Midbrain (tissue), 1 donor: ENCODE measurements at regions not wholly inside any gene's neighbourhood (a gene's known extent, or its start where the extent isn't known, plus 50 kb on each side); places are given as distances from the start of the nearest gene placed in this dataset.

ENCODE experiments used
- DNase-seq: peaks from one replicate; lab custom pipeline; 2025; lab: John Stamatoyannopoulos, UW

GRCh38 chr2:94939349-94939748 lies 68.1 kb downstream of the TEKT4 start:
- no peak for DNase-seq

- no peak for DNase-seq
These were observed 76.1 kb downstream of the TEKT4 start for GRCh38 chr2:94947097-94948016.

DNA sequence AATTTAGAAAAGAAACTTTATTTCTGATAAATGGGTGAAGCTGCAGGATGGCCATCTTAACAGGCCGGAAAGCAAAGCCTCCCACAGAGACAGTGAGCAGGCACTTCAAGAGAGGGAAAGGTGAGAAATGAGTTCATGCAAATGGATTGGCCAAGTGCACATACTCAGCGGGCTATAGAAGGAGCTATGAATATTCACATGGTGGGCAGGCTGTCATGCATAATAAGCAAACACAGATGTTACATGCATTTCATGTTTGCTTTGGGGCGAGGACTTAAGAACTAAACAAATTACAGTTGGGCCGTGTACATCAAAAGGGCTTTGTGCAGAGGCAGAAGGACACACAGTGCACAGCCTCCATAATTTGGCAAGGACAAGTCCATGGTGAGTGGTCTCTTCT lies 69.8 kb upstream of the MAL start:
- DNase-seq, result no peak

GRCh38 chr2:94956797-94957391 lies 68.6 kb upstream of the MAL start:
- peak; percentile 2 for DNase-seq

GRCh38 chr2:94958245-94958644 lies 67.3 kb upstream of the MAL start:
- DNase-seq, result no peak

GRCh38 chr2:94960266-94960665 lies 65.2 kb upstream of the MAL start:
- DNase-seq, result no peak

DNA sequence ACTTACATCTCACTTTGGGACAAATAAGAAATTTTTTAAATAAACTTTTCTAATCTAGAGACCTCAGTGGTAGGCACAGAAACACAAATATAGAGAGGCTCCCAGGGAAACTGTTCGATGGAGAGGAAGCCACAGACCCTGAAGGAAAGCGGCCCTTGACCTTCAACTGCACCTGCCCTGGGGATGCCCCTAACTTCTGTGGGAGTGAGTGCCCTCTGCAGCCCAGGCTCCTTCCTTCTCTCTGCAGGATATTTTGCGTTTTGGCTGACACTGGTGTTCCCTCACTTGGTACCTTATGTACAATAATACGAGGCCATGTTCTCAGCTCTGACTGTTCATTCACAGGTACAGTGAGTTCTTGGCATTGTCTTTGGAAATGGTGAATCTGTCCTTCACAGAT lies 64.8 kb upstream of the MAL start:
- DNase-seq, result no peak

GRCh38 chr2:94964193-94964592 lies 61.3 kb upstream of the MAL start:
- no peak for DNase-seq

GRCh38 chr2:94966689-94967088 lies 58.8 kb upstream of the MAL start:
- no peak for DNase-seq

DNA sequence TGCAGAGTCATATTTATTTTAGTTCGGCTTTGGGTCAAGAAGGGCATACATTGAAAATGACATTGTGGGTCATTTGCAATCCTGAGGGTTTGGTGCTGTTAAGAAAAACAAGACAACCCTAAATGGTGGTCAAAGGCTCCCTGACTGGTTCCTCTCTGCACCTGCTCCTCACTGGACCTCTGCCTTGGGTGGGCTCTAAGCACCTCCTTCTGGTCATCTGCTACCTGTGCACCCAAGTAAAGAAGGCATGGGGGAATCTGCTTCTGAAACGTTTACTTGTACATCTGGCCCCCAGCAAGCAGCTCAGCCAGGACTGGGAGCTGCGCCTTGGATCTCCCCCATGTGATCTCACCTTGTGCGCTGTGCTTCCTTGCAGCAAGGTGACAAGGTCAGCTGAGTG lies 55.2 kb upstream of the MAL start:
- no peak for DNase-seq
